WTC11 (cell line): ENCODE measurements at regions not wholly inside any gene's neighbourhood (a gene's known extent, or its start where the extent isn't known, plus 50 kb on each side); places are given as distances from the start of the nearest gene placed in this dataset.
A peak's percentile ranks its signal among the peaks of the same experiment; 100 is the strongest.

Experiments used
- CREM ChIP-seq: sonication (generic); formaldehyde crosslinking; IDR thresholded peaks from 2 replicates; pipeline ENCODE4 v1.8.1; 2022; ENCODE audit warnings: mild to moderate bottlenecking, missing genetic modification reagents, moderate library complexity
- SP1 ChIP-seq: sonication (generic); formaldehyde crosslinking; conservative IDR thresholded peaks from 2 replicates; pipeline ENCODE4 v1.8.1; 2022; ENCODE audit warnings: missing genetic modification reagents
- ZNF121 ChIP-seq: sonication (generic); formaldehyde crosslinking; IDR thresholded peaks from 2 replicates; pipeline ENCODE4 v1.8.0; 2023; ENCODE audit warnings: missing genetic modification reagents
- ZNF138 ChIP-seq: sonication (generic); formaldehyde crosslinking; conservative IDR thresholded peaks from 2 replicates; pipeline ENCODE4 v1.8.1; 2022; ENCODE audit warnings: mild to moderate bottlenecking, moderate library complexity, missing genetic modification reagents
- ZNF232 ChIP-seq: sonication (generic); formaldehyde crosslinking; IDR thresholded peaks from 2 replicates; pipeline ENCODE4 v1.8.0; 2022; ENCODE audit warnings: mild to moderate bottlenecking, missing genetic modification reagents
- TF ChIP-seq, protein P1 (sequence below): fragments of 200-600 bp; IDR thresholded peaks from 2 replicates; pipeline ENCODE4 v1.8.0; 2022; ENCODE audit warnings: antibody characterized with exemption

DNA sequence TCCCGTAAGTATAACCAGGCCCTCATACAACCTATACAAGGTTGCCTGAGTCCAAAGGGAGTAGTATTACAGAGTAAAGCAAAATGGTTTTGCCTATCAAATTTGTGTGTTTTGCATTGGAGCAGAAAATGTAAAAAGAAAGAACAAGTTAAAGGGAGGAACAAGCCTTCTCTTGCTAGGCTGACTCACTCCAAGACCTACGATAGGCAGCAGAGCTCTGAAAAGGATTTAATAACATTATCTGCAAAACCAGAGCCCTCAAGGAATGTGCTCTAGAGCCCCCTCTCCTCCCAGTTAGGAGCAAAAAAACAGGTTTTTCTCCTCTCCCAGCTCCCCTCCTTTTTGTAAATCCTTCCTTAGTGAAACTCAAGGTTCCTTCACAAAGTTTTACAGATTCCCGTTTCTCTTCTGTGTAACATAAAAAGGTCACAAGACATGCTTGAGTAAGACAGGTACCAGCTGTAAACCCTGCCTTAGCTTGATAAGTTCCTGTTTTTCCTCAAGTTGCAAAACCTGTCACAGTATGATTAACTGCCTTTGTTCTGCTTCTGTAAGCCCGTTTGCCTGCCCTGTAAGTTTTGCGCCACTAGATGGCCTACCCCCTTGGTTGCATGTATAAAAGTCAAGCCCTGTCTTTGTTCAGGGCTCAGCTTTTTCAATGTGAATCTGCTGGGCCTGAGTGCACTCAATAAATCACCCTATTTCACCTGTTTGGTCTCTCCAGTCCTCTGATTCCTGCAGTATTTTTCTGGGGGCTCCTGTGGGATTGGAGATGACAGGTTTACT, 498.2 kb downstream of the KCNA4 start:
- TF ChIP-seq, protein P1, sequence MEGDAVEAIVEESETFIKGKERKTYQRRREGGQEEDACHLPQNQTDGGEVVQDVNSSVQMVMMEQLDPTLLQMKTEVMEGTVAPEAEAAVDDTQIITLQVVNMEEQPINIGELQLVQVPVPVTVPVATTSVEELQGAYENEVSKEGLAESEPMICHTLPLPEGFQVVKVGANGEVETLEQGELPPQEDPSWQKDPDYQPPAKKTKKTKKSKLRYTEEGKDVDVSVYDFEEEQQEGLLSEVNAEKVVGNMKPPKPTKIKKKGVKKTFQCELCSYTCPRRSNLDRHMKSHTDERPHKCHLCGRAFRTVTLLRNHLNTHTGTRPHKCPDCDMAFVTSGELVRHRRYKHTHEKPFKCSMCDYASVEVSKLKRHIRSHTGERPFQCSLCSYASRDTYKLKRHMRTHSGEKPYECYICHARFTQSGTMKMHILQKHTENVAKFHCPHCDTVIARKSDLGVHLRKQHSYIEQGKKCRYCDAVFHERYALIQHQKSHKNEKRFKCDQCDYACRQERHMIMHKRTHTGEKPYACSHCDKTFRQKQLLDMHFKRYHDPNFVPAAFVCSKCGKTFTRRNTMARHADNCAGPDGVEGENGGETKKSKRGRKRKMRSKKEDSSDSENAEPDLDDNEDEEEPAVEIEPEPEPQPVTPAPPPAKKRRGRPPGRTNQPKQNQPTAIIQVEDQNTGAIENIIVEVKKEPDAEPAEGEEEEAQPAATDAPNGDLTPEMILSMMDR: peak; percentile 40
- TF ChIP-seq CREM (CRISPR knock-in tag) (no peak), ZNF232 (CRISPR knock-in tag) (no peak), ZNF121 (CRISPR knock-in tag) (no peak), ZNF138 (CRISPR knock-in tag) (no peak), SP1 (CRISPR knock-in tag) (no peak)
